Nucleus accumbens (tissue), 56 donors: ENCODE measurements at regions not wholly inside any gene's neighbourhood (a gene's known extent, or its start where the extent isn't known, plus 50 kb on each side); places are given as distances from the start of the nearest gene placed in this dataset.

ENCODE experiments used
- DNase-seq, 56 donors: peaks; one replicate each; lab custom pipeline; 2025; lab: John Stamatoyannopoulos, UW

- DNase-seq: no peak
Measured at GRCh38 chr10:78640796-78641636, 427.8 kb upstream of the ZMIZ1 start.

- DNase-seq: no peak
Measured at GRCh38 chr10:78641693-78642092, 427.1 kb upstream of the ZMIZ1 start.

- DNase-seq: no peak
Measured at GRCh38 chr10:78642269-78642816, 426.4 kb upstream of the ZMIZ1 start.

DNA sequence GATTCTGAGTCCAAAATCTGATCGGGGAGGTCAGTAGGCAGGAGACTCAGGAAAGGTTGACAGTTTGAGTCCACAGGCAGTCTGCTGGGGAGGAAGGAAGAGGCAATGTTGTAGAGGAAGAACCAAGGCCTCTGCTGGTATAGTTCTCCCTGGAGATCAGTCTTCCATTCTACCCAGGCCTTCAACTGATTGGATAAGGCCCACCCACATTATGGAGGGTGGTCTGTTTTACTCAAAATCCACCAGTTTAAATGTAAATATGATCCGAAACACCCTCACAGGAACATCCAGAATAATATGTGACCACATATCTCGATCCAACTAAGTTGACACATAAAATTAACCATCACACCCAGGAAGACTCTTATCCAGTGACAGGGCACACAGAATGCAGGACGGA is 425.3 kb upstream of the ZMIZ1 start:
- no peak for DNase-seq

DNA sequence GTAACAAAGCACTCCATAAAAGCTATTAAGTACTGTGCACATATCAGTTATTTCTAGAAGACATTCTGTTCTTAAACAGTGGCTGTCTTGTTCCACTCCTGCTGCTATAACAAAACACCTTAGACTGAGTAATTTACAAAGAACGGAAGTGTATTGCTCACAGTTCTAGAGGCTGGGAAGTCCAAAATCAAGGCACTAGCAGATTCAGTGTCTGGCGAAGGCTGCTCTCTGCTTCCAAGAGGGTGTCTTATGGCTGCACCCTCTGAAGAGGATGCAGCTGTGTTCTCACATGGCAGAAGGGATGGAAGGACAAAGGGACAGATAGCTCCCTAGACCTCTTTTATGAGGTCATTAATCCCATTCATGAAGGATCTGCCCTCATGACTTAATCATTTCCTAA is 424.2 kb upstream of the ZMIZ1 start:
- no peak for DNase-seq

DNA sequence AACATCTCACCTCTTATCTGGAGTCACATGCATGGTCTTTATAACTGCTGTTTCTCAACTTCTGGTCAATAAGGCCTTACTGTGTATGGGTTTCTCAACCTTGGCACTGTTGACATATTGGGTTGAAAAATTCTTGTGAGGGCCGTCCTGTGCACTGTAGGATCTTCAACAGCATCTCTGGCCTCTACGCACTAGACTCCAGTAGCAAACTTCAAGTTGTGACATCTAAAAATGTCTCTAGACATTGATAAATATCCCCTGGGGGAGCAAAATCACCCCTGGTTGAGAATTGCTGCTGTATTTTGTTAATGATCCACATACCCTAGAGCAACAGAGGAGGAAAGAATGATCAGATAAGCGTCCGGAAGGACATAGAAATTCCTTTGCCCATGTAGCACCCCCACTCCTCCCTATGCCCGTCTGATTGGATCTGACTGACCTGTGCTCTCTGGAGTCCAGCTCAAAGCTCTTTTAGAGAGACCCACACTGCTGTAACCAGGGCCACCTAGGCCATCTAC is 423.5 kb upstream of the ZMIZ1 start:
- no peak for DNase-seq

- DNase-seq: no peak
Measured at GRCh38 chr10:78645975-78646374, 422.8 kb upstream of the ZMIZ1 start.

DNA sequence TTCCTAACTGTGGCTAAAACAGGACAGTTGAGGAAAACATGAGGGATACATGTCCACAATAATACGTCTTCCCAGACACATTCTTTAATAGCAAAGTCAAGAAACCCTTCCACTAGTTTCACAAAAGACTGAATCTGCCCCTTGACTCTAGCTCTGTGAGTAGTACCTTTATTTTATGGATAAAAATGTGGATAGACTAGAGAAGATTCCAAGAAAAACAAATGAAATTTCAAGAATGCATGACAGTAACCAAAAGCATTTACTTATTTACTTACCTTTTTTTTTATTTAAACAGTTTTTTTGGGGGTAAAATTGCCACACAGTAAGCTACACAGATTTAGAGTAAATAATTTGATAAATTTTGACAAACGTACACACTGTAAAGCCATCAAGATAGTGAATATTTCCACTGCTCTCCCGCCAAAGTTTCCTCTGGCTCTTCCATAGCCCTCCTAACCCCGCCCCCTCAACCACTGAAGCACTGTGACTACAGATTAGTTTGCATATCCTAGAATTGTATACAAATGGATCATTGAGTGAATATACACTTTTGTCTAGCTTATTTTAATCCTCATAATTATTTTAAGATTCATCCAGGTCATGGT is 420.4 kb upstream of the ZMIZ1 start:
- DNase-seq: no peak

GRCh38 chr10:78649429-78649828 is 419.3 kb upstream of the ZMIZ1 start:
- DNase-seq: no peak

GRCh38 chr10:78650122-78650521 is 418.6 kb upstream of the ZMIZ1 start:
- DNase-seq: no peak

DNA sequence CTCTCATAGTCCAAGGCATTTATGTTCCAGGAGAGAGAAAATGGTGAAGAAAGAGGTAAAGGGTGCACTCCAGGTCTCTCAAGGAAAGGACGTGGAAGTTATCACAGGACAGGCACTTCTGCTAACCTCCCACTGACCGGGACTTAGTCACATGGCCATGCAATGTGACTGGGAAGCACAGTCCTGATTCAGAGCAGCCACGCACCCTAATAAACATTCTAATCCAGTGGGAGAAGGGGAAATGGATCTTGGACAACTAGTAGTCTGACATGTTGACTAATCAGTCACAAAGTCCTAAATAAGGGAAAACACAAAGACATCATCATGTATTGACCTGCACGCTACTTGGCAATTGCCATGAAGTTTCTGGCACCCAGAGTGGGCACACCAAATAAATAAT is 417.5 kb upstream of the ZMIZ1 start:
- DNase-seq: no peak

- no peak for DNase-seq
Measured at GRCh38 chr10:78653555-78653954, 415.2 kb upstream of the ZMIZ1 start.

GRCh38 chr10:78654047-78654590 is 414.6 kb upstream of the ZMIZ1 start:
- DNase-seq: no peak

DNA sequence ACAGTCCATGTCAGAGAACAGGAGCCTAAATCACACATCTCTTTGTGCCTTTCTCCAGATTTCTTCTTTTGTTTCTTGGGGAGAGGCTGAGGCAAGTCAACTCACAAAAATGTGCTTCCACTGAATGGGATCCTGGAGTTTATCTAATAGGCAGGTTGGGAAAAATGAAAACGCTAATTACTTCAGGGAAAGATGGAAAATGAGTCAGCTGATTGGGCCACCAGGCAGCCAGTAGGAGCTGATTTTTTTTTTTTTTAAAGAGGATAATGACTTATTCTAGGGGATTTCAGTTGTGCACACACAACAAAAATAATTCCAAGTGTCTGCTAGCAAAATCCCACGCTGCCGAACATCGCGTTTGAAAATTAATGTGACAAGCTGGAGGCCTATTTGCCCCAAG is 412.8 kb upstream of the ZMIZ1 start:
- DNase-seq: no peak

DNA sequence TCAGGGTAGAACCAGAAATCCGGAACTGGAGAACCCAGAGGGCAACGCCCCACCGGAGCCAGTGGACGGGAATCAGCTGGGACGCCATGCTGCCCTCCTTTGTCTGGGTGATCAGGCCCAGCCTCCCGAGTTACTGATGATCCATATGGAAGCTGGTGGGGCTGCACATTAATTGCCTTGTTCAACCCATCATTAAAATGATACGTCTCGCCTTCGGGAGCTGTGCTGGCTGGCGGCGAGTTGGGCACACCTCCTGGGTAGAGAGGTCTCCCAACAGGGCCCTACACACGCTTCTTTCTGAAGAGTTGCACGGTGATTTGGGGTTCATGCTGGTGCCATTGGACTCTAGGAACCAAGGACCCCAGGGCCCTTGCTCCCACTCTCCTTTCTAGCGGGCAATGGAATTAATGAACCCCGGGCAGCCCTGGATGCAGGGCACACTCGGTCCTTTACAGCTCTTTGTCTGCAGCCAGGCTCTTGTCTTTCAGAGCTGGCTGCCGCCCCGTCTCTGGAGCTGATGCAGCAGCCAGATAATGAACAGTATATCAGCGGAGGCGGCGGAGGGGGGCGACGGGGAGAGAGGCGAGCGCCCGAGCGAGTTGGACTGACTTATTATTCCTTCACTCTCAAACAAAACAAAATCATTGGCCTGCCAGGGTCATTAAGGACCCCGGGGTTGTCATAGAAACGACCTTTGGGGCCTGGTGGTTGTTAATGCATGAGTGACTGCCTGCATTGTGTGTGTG is 412.2 kb upstream of the ZMIZ1 start:
- DNase-seq: peak in 43 of 56 donors; percentile 6 to 71 (median 42)

- peak in 47 of 56 donors; percentile 3 to 79 (median 32) for DNase-seq
Measured at GRCh38 chr10:78657163-78657861, 411.5 kb upstream of the ZMIZ1 start.

GRCh38 chr10:78657862-78658165 is 411.0 kb upstream of the ZMIZ1 start:
- no peak for DNase-seq

- no peak for DNase-seq
Measured at GRCh38 chr10:78658645-78659597, 409.8 kb upstream of the ZMIZ1 start.

DNA sequence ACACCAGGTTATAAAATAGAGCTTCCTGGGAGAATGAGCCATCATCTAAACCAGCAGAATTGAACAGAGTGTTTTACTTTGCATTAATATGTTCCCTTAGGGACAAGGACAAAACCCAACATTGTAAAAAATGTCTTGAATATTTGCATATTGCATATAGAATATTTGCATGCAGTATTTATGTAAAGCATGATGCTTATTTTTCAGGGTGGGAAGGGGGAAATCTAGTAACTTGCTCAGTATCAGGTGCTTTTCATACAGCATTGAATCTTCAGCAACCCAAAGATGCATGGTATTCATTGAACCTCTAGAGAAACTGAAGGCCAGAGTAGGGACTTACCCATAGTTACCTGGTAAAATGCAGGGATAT is 409.2 kb upstream of the ZMIZ1 start:
- DNase-seq: no peak
